Panc1 (cell line): ENCODE measurements at regions not wholly inside any gene's neighbourhood (a gene's known extent, or its start where the extent isn't known, plus 50 kb on each side); places are given as distances from the start of the nearest gene placed in this dataset.

ENCODE experiments used
- POLR2AphosphoS5 ChIP-seq: IDR thresholded peaks from 2 replicates; pipeline ENCODE4 v1.6.1; 2012; ENCODE audit warnings: mild to moderate bottlenecking, low read depth, low read length, moderate library complexity
- SIN3A ChIP-seq: IDR thresholded peaks from 2 replicates; pipeline ENCODE4 v1.6.1; 2012; ENCODE audit warnings: low read depth, mild to moderate bottlenecking, low read length, moderate library complexity, borderline replicate concordance; ENCODE audit not compliant: insufficient read depth
- TF ChIP-seq, protein P1 (sequence below): fragments of 450-650 bp; IDR thresholded peaks from 2 replicates; pipeline ENCODE4 v1.5.1; 2017; ENCODE audit warnings: mild to moderate bottlenecking

GRCh38 chr2:234752966-234753365 lies 198.9 kb upstream of the SH3BP4 start:
- TF ChIP-seq, protein P1, sequence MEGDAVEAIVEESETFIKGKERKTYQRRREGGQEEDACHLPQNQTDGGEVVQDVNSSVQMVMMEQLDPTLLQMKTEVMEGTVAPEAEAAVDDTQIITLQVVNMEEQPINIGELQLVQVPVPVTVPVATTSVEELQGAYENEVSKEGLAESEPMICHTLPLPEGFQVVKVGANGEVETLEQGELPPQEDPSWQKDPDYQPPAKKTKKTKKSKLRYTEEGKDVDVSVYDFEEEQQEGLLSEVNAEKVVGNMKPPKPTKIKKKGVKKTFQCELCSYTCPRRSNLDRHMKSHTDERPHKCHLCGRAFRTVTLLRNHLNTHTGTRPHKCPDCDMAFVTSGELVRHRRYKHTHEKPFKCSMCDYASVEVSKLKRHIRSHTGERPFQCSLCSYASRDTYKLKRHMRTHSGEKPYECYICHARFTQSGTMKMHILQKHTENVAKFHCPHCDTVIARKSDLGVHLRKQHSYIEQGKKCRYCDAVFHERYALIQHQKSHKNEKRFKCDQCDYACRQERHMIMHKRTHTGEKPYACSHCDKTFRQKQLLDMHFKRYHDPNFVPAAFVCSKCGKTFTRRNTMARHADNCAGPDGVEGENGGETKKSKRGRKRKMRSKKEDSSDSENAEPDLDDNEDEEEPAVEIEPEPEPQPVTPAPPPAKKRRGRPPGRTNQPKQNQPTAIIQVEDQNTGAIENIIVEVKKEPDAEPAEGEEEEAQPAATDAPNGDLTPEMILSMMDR: no peak
- TF ChIP-seq POLR2AphosphoS5 (no peak), SIN3A (no peak)
